ENCODE measurements at regions not wholly inside any gene's neighbourhood (a gene's known extent, or its start where the extent isn't known, plus 50 kb on each side); places are given as distances from the start of the nearest gene placed in this dataset.

- no peaks in the 10 kb centered on the region for H3K36me3 ChIP-seq (ENCODE audit: control insufficient read depth in 4 of 4, insufficient read depth in 3 of 4, low read depth in 1 of 4, low read length in 3 of 4)
- H3K9me3 ChIP-seq (ENCODE audit: control insufficient read depth in 4 of 4, low read length in 3 of 4): no peaks in the 10 kb centered on the region
- WGBS: 90% methylated on average over 9 of the region's 9 CpGs
- H3K4me1 ChIP-seq (ENCODE audit: control insufficient read depth in 4 of 4, insufficient read depth in 4 of 4, low read length in 3 of 4): peaks cover 0 to 12% (median 8%) of the 10 kb centered on the region in 4 donors
- no peak for DNase-seq (ENCODE audit: low spot score)
- H3K4me3 ChIP-seq (ENCODE audit: low read depth in 1 of 3, low read length in 3 of 3): no peak overlapping the region
- H3K27ac ChIP-seq (ENCODE audit: low read depth in 1 of 2, low read length in 2 of 2): no peak overlapping the region
- no peak overlapping the region for H3K9ac ChIP-seq (ENCODE audit: low read depth in 1 of 2, low read length in 2 of 2)
- TF ChIP-seq, protein P1, sequence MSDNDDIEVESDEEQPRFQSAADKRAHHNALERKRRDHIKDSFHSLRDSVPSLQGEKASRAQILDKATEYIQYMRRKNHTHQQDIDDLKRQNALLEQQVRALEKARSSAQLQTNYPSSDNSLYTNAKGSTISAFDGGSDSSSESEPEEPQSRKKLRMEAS (IDR thresholded peaks at IDR 0.05): no peak
- TF ChIP-seq FOXA1 (IDR thresholded peaks at IDR 0.05) (no peak), FOXA2 (IDR thresholded peaks at IDR 0.05) (no peak), EGR1 (IDR thresholded peaks at IDR 0.05; ENCODE audit: low read depth in 2 of 2) (no peak), HNF4G (IDR thresholded peaks at IDR 0.05) (no peak), ATF3 (IDR thresholded peaks at IDR 0.05) (no peak), ZBTB33 (IDR thresholded peaks at IDR 0.05) (no peak), RXRA (IDR thresholded peaks at IDR 0.05) (no peak), TAF1 (conservative IDR thresholded peaks at IDR 0.05) (no peak), NR2F2 (IDR thresholded peaks at IDR 0.05) (no peak), RAD21 (IDR thresholded peaks at IDR 0.05) (no peak), GABPA (IDR thresholded peaks at IDR 0.05 in 1 of 2, conservative IDR thresholded peaks at IDR 0.05 in 1 of 2) (no peak)
- H3K27me3 ChIP-seq (ENCODE audit: control insufficient read depth in 4 of 4, insufficient read depth in 4 of 4, low read length in 3 of 4): no peaks in the 10 kb centered on the region
Observed at GRCh38 chrX:39954851-39955250, 142.9 kb downstream of the BCOR start.

- DNase-seq (ENCODE audit: low spot score): no peak
- TF ChIP-seq RAD21 (IDR thresholded peaks at IDR 0.05) (no peak), EGR1 (IDR thresholded peaks at IDR 0.05; ENCODE audit: low read depth in 2 of 2) (no peak), SP1 (IDR thresholded peaks at IDR 0.05) (no peak), JUND (IDR thresholded peaks at IDR 0.05) (no peak), GABPA (IDR thresholded peaks at IDR 0.05 in 1 of 2, conservative IDR thresholded peaks at IDR 0.05 in 1 of 2) (no peak), ZBTB33 (IDR thresholded peaks at IDR 0.05) (no peak), CTCF (IDR thresholded peaks at IDR 0.05; ENCODE audit: low read depth, low read length, missing input control) (no peak), NR2F2 (IDR thresholded peaks at IDR 0.05) (no peak), YY1 (IDR thresholded peaks at IDR 0.05) (no peak)
- TF ChIP-seq, protein P2, sequence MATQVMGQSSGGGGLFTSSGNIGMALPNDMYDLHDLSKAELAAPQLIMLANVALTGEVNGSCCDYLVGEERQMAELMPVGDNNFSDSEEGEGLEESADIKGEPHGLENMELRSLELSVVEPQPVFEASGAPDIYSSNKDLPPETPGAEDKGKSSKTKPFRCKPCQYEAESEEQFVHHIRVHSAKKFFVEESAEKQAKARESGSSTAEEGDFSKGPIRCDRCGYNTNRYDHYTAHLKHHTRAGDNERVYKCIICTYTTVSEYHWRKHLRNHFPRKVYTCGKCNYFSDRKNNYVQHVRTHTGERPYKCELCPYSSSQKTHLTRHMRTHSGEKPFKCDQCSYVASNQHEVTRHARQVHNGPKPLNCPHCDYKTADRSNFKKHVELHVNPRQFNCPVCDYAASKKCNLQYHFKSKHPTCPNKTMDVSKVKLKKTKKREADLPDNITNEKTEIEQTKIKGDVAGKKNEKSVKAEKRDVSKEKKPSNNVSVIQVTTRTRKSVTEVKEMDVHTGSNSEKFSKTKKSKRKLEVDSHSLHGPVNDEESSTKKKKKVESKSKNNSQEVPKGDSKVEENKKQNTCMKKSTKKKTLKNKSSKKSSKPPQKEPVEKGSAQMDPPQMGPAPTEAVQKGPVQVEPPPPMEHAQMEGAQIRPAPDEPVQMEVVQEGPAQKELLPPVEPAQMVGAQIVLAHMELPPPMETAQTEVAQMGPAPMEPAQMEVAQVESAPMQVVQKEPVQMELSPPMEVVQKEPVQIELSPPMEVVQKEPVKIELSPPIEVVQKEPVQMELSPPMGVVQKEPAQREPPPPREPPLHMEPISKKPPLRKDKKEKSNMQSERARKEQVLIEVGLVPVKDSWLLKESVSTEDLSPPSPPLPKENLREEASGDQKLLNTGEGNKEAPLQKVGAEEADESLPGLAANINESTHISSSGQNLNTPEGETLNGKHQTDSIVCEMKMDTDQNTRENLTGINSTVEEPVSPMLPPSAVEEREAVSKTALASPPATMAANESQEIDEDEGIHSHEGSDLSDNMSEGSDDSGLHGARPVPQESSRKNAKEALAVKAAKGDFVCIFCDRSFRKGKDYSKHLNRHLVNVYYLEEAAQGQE (IDR thresholded peaks at IDR 0.05): no peak
- TF ChIP-seq, protein P1 (IDR thresholded peaks at IDR 0.05): no peak
Observed at GRCh38 chrX:39955625-39956024, 142.1 kb downstream of the BCOR start.

More at GRCh38 chrX:39955625-39956024, 142.1 kb downstream of the BCOR start:
- Histone ChIP-seq H3K4me3 (ENCODE audit: low read depth in 1 of 3, low read length in 3 of 3) (no peak overlapping the region), H3K4me1 (ENCODE audit: control insufficient read depth in 4 of 4, insufficient read depth in 4 of 4, low read length in 3 of 4) (peaks cover 3 to 17% (median 9%) of the 10 kb centered on the region in 4 donors), H3K27me3 (ENCODE audit: control insufficient read depth in 4 of 4, insufficient read depth in 4 of 4, low read length in 3 of 4) (no peaks in the 10 kb centered on the region), H3K9me3 (ENCODE audit: control insufficient read depth in 4 of 4, low read length in 3 of 4) (no peaks in the 10 kb centered on the region), H3K36me3 (ENCODE audit: control insufficient read depth in 4 of 4, insufficient read depth in 3 of 4, low read depth in 1 of 4, low read length in 3 of 4) (no peaks in the 10 kb centered on the region), H3K9ac (ENCODE audit: low read depth in 1 of 2, low read length in 2 of 2) (no peak overlapping the region), H3K27ac (ENCODE audit: low read depth in 1 of 2, low read length in 2 of 2) (no peak overlapping the region)
- 89% methylated on average over 4 of the region's 4 CpGs for WGBS
